IPS DF 4.7 (cell line): ENCODE measurements at regions not wholly inside any gene's neighbourhood (a gene's known extent, or its start where the extent isn't known, plus 50 kb on each side); places are given as distances from the start of the nearest gene placed in this dataset.
"Not testable (repeated sequence)": the region's sequence is repeated elsewhere in the genome, so short reads cannot be mapped to it uniquely, and the experiment has no call there.

Source experiments
- DNase-seq: peaks from one replicate; pipeline ENCODE4 v3.0.0-alpha.2; 2013; ENCODE audit warnings: low spot score; ENCODE audit errors: extremely low read depth

GRCh38 chr3:187850258-187850921, 105.1 kb upstream of the BCL6 start:
- DNase-seq: no peak

DNA sequence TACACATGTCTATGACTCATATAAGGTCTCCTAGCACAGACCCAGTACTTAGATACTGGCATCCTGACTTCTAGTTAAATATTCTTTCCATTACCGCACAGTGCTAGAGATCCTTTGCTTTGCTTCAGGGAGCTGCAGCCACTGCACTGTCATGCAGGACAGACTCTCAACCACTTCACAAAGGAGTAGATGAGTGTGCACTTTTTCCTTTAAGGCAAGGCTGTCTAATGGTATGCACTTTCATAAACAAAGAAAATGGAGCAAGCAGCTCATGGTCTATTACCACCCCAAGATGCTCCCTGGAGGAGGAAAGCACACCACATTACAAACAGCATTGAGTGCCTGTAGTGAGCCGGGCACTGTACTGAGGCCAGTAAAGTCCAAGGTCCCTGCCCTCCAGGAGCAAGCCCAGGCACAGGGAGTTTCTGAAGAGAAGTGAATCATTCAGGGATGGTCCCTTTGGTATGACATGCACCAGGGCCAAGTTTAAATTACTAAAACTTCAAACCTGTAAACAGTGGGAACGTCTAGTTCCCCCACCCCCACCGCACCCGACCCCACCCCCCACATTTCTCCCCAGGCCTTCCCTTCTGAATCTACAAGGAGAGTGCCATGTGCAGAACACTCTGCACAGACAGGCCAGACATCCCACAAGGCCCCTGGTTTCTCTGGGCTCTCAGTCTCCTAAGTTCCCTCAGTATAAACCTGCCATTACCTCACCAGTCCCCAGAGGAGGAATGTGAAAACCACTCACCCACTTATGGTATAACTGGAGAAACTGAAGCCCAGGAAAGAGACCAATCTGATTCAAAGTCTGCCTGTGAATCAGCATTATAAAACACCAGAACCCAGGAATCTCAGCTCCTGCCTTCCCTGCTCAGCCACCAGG, 107.8 kb upstream of the BCL6 start:
- DNase-seq: no peak

GRCh38 chr3:187855131-187855530, 109.9 kb upstream of the BCL6 start:
- no peak for DNase-seq

GRCh38 chr3:187856555-187856954, 111.3 kb upstream of the BCL6 start:
- DNase-seq: no peak

GRCh38 chr3:187858041-187858440, 112.8 kb upstream of the BCL6 start:
- DNase-seq: no peak

DNA sequence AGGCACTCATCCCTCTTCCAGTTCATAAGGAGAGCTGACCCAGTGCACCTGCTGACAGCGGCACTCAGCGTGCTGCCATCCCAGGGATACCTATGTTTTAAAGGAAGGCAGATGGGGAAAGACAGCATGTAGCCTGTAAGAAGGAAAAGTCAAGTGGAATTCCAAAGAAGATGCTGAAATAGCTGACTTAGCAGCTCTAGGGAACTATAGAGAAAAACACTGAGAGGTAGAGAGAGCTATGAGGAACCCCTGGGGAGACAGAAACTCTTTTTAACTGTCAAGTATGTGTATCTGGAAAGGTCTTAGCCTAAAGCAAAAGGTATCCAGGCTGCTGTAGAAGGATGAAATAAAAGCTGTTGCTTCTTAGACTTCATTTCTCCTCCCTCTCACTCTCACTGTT, 113.4 kb upstream of the BCL6 start:
- DNase-seq: no peak

DNA sequence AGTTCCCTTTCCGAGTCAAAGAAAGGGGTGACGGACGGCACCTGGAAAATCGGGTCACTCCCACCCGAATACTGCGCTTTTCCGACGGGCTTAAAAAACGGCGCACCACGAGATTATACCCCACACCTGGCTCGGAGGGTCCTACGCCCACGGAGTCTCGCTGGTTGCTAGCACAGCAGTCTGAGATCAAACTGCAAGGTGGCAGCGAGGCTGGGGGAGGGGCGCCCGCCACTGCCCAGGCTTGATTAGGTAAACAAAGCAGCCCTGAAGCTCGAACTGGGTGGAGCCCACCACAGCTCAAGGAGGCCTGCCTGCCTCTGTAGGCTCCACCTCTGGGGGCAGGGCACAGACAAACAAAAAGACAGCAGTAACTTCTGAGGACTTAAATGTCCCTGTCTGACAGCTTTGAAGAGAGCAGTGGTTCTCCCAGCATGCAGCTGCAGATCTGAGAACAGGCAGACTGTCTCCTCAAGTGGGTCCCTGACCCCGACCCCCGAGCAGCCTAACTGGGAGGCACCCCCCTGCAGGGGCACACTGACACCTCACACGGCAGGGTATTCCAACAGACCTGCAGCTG, 117.5 kb upstream of the BCL6 start:
- DNase-seq: not testable (repeated sequence)

DNA sequence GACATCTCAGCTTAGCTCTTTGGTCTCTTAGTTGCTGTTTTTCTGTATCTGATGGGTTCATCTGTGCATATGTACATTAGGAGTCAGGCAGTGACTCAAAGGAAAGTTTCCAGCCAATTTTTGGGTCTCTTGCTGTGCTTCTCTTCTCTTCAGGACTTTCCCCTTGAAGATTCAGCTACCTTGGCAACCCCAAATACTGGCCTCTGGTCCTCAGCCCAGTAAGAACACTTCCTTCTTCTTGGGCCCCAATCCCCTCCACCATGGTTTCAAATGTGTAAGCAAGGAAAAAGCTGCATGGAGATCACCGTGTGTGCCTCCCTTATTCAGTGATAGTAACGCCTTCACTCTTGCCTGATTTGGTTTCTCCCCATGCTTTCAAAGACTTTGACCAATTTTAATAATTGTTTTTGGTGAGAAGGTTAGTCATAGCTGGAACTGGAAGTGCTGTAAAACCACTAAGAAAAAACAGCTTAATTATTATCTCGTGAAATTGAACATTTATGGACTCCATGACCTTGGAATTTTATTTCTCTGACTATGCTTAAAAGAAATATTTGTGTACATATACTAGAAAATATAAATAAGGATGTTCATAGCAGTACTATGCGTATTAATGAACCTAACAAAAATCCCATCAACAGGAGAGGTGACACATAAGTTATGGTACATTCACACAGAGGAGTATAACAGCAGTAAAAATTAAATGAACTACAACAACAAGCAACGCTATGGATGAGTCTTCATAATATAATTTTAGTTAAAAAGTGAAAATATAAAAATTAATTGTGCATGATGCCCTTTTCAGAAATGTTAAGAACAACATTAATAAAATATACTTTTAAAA, 125.3 kb upstream of the BCL6 start:
- DNase-seq: no peak

GRCh38 chr3:187871204-187871591, 125.9 kb upstream of the BCL6 start:
- no peak for DNase-seq

- DNase-seq: no peak
Observed at GRCh38 chr3:187871848-187872247, 126.6 kb upstream of the BCL6 start.

- no peak for DNase-seq
Observed at GRCh38 chr3:187873843-187874242, 128.6 kb upstream of the BCL6 start.

- no peak for DNase-seq
Observed at GRCh38 chr3:187875863-187876262, 130.6 kb upstream of the BCL6 start.

DNA sequence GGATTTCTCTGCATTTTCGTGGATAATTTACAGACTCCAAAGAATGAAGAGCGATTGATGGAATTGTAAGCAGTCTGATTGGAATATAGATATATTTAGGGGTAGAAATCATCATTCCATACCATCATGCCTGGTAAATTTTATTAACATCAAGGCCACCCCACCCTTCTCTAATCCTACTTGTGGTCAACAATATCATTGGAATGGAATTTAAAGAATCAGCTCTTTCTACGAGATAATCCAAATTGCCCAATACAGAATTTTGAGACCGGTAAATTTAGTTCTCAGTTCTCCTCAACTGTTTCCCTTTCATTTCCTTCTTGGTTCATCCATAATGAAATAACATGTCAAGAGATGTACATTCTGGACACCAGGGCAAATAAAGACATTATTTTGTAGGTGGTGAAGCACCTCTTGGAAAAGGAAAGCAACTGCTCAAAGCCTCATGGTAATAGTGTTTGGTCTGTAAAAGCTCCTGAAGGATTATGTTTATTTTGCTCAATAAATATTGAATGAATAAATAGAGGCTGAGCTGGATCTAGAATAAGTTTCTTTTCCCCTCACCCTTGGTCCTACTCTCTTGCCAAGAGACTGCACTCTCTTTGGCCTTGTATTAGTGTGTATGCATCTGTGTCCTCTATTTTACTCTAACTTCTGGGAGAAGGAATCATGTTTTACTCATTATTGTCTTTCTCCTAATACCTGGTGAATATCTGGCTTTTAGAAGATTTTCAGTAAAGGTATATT, 133.7 kb upstream of the BCL6 start:
- DNase-seq: no peak

GRCh38 chr3:187880441-187880840, 135.2 kb upstream of the BCL6 start:
- DNase-seq: no peak

DNA sequence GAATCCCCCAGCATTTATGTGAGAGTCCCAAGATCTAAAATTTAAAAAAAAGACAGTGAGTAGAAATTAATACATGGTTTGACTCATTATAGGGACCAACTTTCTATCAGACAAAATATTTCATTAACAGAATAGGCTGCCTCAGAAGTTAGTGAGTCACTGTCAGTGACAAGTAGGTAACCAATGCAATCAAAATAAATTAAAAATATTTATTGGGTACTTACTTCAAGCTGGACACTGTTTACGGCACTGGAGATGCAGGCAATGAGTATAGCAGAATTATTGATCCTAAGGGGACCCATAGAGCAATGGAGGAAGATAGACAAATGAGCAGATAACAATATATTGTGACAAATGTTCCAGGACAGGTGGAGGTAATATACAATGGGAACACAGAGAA, 135.6 kb upstream of the BCL6 start:
- DNase-seq: no peak

DNA sequence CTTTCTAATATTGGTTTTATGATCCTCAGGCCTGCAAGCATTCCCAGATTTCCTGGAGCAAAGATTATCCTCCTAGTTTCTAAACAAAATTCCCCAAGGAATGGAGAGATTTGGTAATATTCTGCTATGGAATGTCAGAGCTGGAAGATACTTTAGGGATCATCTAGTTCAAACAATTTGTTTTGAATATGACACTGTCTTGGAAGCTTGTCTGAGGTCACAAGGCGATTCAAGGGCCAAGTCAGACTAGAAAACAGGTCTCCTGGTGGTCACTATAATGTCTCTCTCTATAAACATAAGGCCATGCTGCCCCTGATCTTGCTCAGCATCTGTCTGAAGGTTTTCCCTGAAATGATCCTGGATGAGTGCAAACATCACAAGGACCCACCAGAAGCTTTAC, 143.4 kb upstream of the BCL6 start:
- no peak for DNase-seq

DNA sequence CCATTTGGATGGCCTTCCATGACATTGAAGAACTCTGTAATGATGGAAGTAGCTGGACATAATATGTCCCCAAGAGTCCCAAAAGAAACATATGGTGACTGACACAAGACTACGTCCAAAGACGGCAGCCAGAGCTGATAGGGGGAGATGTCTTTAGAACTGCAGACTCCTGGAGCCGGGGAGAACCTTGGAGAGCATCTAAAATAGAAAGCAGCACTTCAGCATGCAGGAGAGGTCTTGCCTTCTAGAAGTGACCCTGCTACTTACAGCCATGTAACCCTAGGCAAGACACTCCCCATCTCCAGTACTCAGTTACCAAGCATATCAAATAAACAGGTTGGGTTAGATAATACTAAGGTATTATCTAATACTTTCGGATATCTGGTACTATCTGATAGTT, 143.8 kb upstream of the BCL6 start:
- no peak for DNase-seq

- DNase-seq: no peak
Observed at GRCh38 chr3:187889601-187890404, 144.5 kb upstream of the BCL6 start.

DNA sequence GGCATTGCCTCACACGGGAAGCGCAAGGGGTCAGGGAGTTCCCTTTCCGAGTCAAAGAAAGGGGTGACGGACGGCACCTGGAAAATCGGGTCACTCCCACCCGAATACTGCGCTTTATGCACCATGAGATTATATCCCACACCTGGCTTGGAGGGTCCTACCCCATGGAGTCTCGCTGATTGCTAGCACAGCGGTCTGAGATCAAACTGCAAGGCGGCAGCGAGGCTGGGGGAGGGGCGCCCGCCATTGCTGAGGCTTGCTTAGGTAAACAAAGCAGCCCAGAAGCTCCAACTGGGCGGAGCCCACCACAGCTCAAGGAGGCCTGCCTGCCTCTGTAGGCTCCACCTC, 145.1 kb upstream of the BCL6 start:
- not testable (repeated sequence) for DNase-seq

- no peak for DNase-seq
Observed at GRCh38 chr3:187896646-187897045, 151.4 kb upstream of the BCL6 start.
